HCT116 (cell line): ENCODE measurements at regions not wholly inside any gene's neighbourhood (a gene's known extent, or its start where the extent isn't known, plus 50 kb on each side); places are given as distances from the start of the nearest gene placed in this dataset.

Source experiments
- ATAC-seq: fragments of 200-7000 bp; cut with Tn5 transposase; 2 replicates; pipeline ENCODE4 v1.9.1; 2020; ENCODE audit warnings: mild to moderate bottlenecking, moderate library complexity
- BruUV-seq: library from RNA; stranded (reverse); fragments of 400-500 nt; replicated peaks from 2 replicates; lab custom pipeline; 2021; lab: Mats Ljungman, UMichigan
- CTCF ChIA-PET: fragments of 300-600 bp; sonication (Branson Sonifier 250); formaldehyde crosslinking; loops from one replicate; lab custom pipeline; 2021; ENCODE audit warnings: antibody characterized with exemption; lab: Charles Lee
- POLR2A ChIA-PET: fragments of 300-600, 350-600 bp; sonication (Branson Sonifier 250); formaldehyde crosslinking; loops from one replicate; lab custom pipeline; 2021; ENCODE audit warnings: antibody characterized with exemption; lab: Charles Lee
- RAD21 ChIA-PET, 2 experiments: fragments of 300-600 bp; sonication (Branson Sonifier 250); formaldehyde crosslinking; loops; one replicate each; lab custom pipeline; 2023; ENCODE audit warnings: low total read pairs in 2 of 2; ENCODE audit not compliant: uncharacterized antibody in 2 of 2, unreplicated experiment in 2 of 2, low non-redundant PET in 1 of 2; lab: Charles Lee
- DNase-seq: peaks from one replicate; pipeline ENCODE4 v3.0.0-alpha.2; 2010; ENCODE audit warnings: low read depth, low spot score
- H2AFZ ChIP-seq: fragments of 200-600 bp; shearing (Covaris generic), sonication (generic); 2 replicates; pipeline ENCODE4 v1.6.1; 2017; ENCODE audit warnings: low read depth, mixed run types, mixed read lengths, antibody characterized with exemption, low read length; ENCODE audit not compliant: poor library complexity, severe bottlenecking
- H3K27ac ChIP-seq: 2 replicates; pipeline ENCODE4 v1.5.1; 2012; ENCODE audit warnings: low read depth, low read length
- H3K27me3 ChIP-seq: fragments of 200-600 bp; sonication (generic); 2 replicates; pipeline ENCODE4 v1.6.1; 2016; ENCODE audit warnings: mixed run types, low read length, mixed read lengths; ENCODE audit not compliant: insufficient read depth
- H3K36me3 ChIP-seq, 2 experiments: fragments of 200-500 bp in 1 of 2; fragments of 200-600 bp in 1 of 2; sonication (Bioruptor generic) in 1 of 2; sonication (generic) in 1 of 2; 2 replicates each; pipeline versions ENCODE4 v1.5.1 to v1.6.1; 2014 to 2016; ENCODE audit warnings: low read length in 2 of 2, inconsistent platforms in 1 of 2, mixed read lengths in 1 of 2, mixed run types in 1 of 2; ENCODE audit not compliant: insufficient read depth in 2 of 2, control insufficient read depth in 1 of 2
- H3K4me1 ChIP-seq, 2 experiments: fragments of 200-600 bp in 1 of 2; sonication (generic) in 1 of 2; 2 replicates each; pipeline versions ENCODE4 v1.5.1 to v1.6.1; 2012 to 2017; ENCODE audit warnings: low read length in 2 of 2, inconsistent platforms in 1 of 2, mild to moderate bottlenecking in 1 of 2, mixed read lengths in 1 of 2, mixed run types in 1 of 2, moderate library complexity in 1 of 2; ENCODE audit not compliant: insufficient read depth in 2 of 2, control insufficient read depth in 1 of 2
- H3K4me2 ChIP-seq: fragments of 200-600 bp; sonication (generic); 2 replicates; pipeline ENCODE4 v1.6.1; 2017; ENCODE audit warnings: mixed run types, low read length, mixed read lengths
- H3K4me3 ChIP-seq, 2 experiments: fragments of 200-600 bp in 1 of 2; sonication (generic) in 1 of 2; replicated peaks in 1 of 2; 2 replicates each; pipeline ENCODE4 v1.5.1; 2011 to 2016; ENCODE audit warnings: low read length in 2 of 2, control low read depth in 1 of 2, low read depth in 1 of 2, mild to moderate bottlenecking in 1 of 2, mixed read lengths in 1 of 2, mixed run types in 1 of 2
- H3K79me2 ChIP-seq: fragments of 200-600 bp; sonication (generic); 2 replicates; pipeline ENCODE4 v1.6.1; 2017; ENCODE audit warnings: mild to moderate bottlenecking, mixed run types, low read length, moderate library complexity, mixed read lengths; ENCODE audit not compliant: insufficient read depth
- H3K9ac ChIP-seq: fragments of 200-600 bp; sonication (generic); 2 replicates; pipeline ENCODE4 v1.6.1; 2016; ENCODE audit warnings: low read length, mixed read lengths
- H3K9me2 ChIP-seq: fragments of 200-600 bp; sonication (generic), shearing (Covaris generic); 2 replicates; pipeline ENCODE4 v1.6.1; 2017; ENCODE audit warnings: mixed run types, mild to moderate bottlenecking, moderate library complexity; ENCODE audit not compliant: insufficient read depth
- H3K9me3 ChIP-seq, 2 experiments: fragments of 200-500 bp in 1 of 2; fragments of 200-600 bp in 1 of 2; sonication (Bioruptor generic) in 1 of 2; sonication (generic) in 1 of 2; 2 replicates each; pipeline ENCODE4 v1.6.1; 2014 to 2017; ENCODE audit warnings: low read length in 2 of 2, mixed read lengths in 2 of 2, inconsistent platforms in 1 of 2, low read depth in 1 of 2, mild to moderate bottlenecking in 1 of 2, mixed run types in 1 of 2, moderate library complexity in 1 of 2; ENCODE audit not compliant: control insufficient read depth in 1 of 2, insufficient read depth in 1 of 2
- H4K20me1 ChIP-seq: fragments of 200-600 bp; sonication (generic), shearing (Covaris generic); 2 replicates; pipeline ENCODE4 v1.6.1; 2017; ENCODE audit warnings: mixed run types, mild to moderate bottlenecking, moderate library complexity; ENCODE audit not compliant: insufficient read depth
- CBX3 ChIP-seq: IDR thresholded peaks from 2 replicates; pipeline ENCODE4 v1.6.1; 2012; ENCODE audit warnings: low read depth
- CEBPB ChIP-seq: IDR thresholded peaks from 2 replicates; pipeline ENCODE4 v1.6.1; 2012; ENCODE audit warnings: low read depth
- EGR1 ChIP-seq: IDR thresholded peaks from 2 replicates; pipeline ENCODE4 v1.6.1; 2012; ENCODE audit warnings: low read depth
- EZH2 ChIP-seq: fragments of 200-600 bp; sonication (generic); IDR thresholded peaks from 2 replicates; pipeline ENCODE4 v1.6.1; 2017; ENCODE audit warnings: antibody characterized with exemption, mixed run types
- EZH2phosphoT487 ChIP-seq: fragments of 200-600 bp; IDR thresholded peaks from 2 replicates; pipeline ENCODE4 v1.6.1; 2018; ENCODE audit warnings: antibody characterized with exemption, borderline replicate concordance
- FOSL1 ChIP-seq: IDR thresholded peaks from 2 replicates; pipeline ENCODE4 v1.6.1; 2012; ENCODE audit warnings: low read depth
- JUND ChIP-seq: IDR thresholded peaks from 2 replicates; pipeline ENCODE4 v1.6.1; 2012
- MAX ChIP-seq: IDR thresholded peaks from 2 replicates; pipeline ENCODE4 v1.6.1; 2012
- POLR2A ChIP-seq: IDR thresholded peaks from 2 replicates; pipeline ENCODE4 v1.7.0; 2011; ENCODE audit warnings: borderline replicate concordance; ENCODE audit not compliant: insufficient read depth, insufficient read length; ENCODE audit errors: extremely low read depth
- RAD21 ChIP-seq: IDR thresholded peaks from 2 replicates; pipeline ENCODE4 v1.6.1; 2012; ENCODE audit warnings: low read depth, mild to moderate bottlenecking
- SIN3A ChIP-seq: IDR thresholded peaks from 2 replicates; pipeline ENCODE4 v1.6.1; 2012; ENCODE audit warnings: low read depth
- SRF ChIP-seq: IDR thresholded peaks from 2 replicates; pipeline ENCODE4 v1.6.1; 2012; ENCODE audit warnings: low read depth
- YY1 ChIP-seq: IDR thresholded peaks from 2 replicates; pipeline ENCODE4 v1.6.1; 2011; ENCODE audit warnings: low read length, low read depth, moderate library complexity, mild to moderate bottlenecking; ENCODE audit not compliant: insufficient replicate concordance; ENCODE audit errors: extremely low read depth
- ZFX ChIP-seq: fragments of 450-650 bp; IDR thresholded peaks from 2 replicates; pipeline ENCODE4 v1.6.1; 2017
- ZNF274 ChIP-seq: fragments of 200-500 bp; sonication (Bioruptor generic); IDR thresholded peaks from 2 replicates; pipeline ENCODE4 v1.6.1; 2014; ENCODE audit warnings: mild to moderate bottlenecking, low read depth, low read length, inconsistent platforms
- intact Hi-C: fragments of 100-400 bp; cut with micrococcal nuclease; formaldehyde crosslinking; loops from 2 replicates; pipeline ENCODE4 v1.10.0; 2022
- TF ChIP-seq, protein P1 (sequence below): IDR thresholded peaks from 2 replicates; pipeline ENCODE4 v1.6.1; 2011; ENCODE audit warnings: mild to moderate bottlenecking, low read length, moderate library complexity; ENCODE audit not compliant: insufficient replicate concordance; ENCODE audit errors: extremely low read depth
- TF ChIP-seq, protein P2 (sequence below), 3 experiments: fragments of 200-600 bp in 1 of 3; sonication (generic) in 1 of 3; IDR thresholded peaks in 2 of 3; conservative IDR thresholded peaks in 1 of 3; 2 replicates each; pipeline ENCODE4 v1.5.1; 2012 to 2017; ENCODE audit warnings: low read depth in 2 of 3, low read length in 2 of 3, antibody characterized with exemption in 1 of 3, borderline replicate concordance in 1 of 3, control low read depth in 1 of 3, mild to moderate bottlenecking in 1 of 3, mixed read lengths in 1 of 3, mixed run types in 1 of 3, moderate library complexity in 1 of 3; ENCODE audit not compliant: insufficient read depth in 1 of 3
- TF ChIP-seq, protein P3 (sequence below): IDR thresholded peaks from 2 replicates; pipeline ENCODE4 v1.6.1; 2012; ENCODE audit warnings: low read depth

DNA sequence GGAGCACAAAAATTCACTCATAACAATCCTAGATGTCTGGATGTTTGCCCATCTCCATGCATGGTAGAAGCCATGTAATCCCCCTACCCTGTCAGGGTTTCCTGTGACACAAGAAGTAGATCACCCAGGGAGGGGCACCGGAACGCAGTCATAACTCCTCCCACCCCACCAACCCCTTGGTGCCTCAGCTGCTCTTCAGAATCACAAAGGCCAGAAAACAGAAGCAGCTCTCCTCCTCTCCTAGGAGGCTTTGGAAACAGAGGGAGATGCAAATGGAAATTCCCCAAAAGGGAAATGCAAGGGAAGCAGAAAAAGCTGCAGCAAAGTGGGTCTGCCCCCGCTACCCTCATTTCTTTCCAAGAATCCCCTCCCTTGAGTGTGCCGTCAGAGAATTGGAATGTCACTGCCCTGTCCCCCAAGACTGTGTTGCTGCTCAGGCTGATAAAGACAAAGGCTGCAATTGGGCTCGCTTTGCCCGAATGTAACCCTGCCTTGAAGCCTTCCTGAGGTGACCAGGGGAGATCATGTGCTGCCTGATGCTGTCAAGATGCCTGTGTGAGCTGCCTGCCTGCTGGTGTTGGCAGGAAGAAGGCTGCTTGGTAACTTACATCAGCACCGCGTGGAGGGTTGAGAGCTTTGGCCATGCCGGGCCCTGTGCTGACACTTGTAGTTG is 65.5 kb upstream of the ABCA1 start:
- Histone ChIP-seq H3K9ac (no peak overlapping the region), H3K4me3 (no peak overlapping the region), H3K4me1 (peaks cover 13 to 23% of the 10 kb centered on the region in 2 experiments), H4K20me1 (no peaks in the 10 kb centered on the region), H2AFZ (no peak overlapping the region), H3K27ac (no peak overlapping the region), H3K4me2 (no peak overlapping the region), H3K36me3 (no peaks in the 10 kb centered on the region), H3K9me3 (no peaks in the 10 kb centered on the region), H3K79me2 (no peaks in the 10 kb centered on the region), H3K9me2 (no peaks in the 10 kb centered on the region), H3K27me3 (no peaks in the 10 kb centered on the region)
- ChIA-PET RAD21 (no interaction called here), POLR2A (no interaction called here), CTCF (no interaction called here)
- BruUV-seq = no TSS peak
- TF ChIP-seq EGR1 (no peak), ZFX (no peak), FOSL1 (no peak), CBX3 (no peak), JUND (no peak), MAX (no peak), EZH2 (no peak), EZH2phosphoT487 (no peak), YY1 (no peak), CEBPB (no peak), ZNF274 (no peak), RAD21 (no peak), POLR2A (no peak), SIN3A (no peak), SRF (no peak)
- TF ChIP-seq, protein P1, sequence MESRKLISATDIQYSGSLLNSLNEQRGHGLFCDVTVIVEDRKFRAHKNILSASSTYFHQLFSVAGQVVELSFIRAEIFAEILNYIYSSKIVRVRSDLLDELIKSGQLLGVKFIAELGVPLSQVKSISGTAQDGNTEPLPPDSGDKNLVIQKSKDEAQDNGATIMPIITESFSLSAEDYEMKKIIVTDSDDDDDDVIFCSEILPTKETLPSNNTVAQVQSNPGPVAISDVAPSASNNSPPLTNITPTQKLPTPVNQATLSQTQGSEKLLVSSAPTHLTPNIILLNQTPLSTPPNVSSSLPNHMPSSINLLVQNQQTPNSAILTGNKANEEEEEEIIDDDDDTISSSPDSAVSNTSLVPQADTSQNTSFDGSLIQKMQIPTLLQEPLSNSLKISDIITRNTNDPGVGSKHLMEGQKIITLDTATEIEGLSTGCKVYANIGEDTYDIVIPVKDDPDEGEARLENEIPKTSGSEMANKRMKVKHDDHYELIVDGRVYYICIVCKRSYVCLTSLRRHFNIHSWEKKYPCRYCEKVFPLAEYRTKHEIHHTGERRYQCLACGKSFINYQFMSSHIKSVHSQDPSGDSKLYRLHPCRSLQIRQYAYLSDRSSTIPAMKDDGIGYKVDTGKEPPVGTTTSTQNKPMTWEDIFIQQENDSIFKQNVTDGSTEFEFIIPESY = no peak
- TF ChIP-seq, protein P2, sequence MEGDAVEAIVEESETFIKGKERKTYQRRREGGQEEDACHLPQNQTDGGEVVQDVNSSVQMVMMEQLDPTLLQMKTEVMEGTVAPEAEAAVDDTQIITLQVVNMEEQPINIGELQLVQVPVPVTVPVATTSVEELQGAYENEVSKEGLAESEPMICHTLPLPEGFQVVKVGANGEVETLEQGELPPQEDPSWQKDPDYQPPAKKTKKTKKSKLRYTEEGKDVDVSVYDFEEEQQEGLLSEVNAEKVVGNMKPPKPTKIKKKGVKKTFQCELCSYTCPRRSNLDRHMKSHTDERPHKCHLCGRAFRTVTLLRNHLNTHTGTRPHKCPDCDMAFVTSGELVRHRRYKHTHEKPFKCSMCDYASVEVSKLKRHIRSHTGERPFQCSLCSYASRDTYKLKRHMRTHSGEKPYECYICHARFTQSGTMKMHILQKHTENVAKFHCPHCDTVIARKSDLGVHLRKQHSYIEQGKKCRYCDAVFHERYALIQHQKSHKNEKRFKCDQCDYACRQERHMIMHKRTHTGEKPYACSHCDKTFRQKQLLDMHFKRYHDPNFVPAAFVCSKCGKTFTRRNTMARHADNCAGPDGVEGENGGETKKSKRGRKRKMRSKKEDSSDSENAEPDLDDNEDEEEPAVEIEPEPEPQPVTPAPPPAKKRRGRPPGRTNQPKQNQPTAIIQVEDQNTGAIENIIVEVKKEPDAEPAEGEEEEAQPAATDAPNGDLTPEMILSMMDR (IDR thresholded peaks at IDR 0.05 in 2 of 3, conservative IDR thresholded peaks at IDR 0.05 in 1 of 3; ENCODE audit: borderline replicate concordance in 1 of 3, insufficient read depth in 1 of 3, low read depth in 2 of 3, low read length in 2 of 3) = no peak
- TF ChIP-seq, protein P3, sequence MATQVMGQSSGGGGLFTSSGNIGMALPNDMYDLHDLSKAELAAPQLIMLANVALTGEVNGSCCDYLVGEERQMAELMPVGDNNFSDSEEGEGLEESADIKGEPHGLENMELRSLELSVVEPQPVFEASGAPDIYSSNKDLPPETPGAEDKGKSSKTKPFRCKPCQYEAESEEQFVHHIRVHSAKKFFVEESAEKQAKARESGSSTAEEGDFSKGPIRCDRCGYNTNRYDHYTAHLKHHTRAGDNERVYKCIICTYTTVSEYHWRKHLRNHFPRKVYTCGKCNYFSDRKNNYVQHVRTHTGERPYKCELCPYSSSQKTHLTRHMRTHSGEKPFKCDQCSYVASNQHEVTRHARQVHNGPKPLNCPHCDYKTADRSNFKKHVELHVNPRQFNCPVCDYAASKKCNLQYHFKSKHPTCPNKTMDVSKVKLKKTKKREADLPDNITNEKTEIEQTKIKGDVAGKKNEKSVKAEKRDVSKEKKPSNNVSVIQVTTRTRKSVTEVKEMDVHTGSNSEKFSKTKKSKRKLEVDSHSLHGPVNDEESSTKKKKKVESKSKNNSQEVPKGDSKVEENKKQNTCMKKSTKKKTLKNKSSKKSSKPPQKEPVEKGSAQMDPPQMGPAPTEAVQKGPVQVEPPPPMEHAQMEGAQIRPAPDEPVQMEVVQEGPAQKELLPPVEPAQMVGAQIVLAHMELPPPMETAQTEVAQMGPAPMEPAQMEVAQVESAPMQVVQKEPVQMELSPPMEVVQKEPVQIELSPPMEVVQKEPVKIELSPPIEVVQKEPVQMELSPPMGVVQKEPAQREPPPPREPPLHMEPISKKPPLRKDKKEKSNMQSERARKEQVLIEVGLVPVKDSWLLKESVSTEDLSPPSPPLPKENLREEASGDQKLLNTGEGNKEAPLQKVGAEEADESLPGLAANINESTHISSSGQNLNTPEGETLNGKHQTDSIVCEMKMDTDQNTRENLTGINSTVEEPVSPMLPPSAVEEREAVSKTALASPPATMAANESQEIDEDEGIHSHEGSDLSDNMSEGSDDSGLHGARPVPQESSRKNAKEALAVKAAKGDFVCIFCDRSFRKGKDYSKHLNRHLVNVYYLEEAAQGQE = no peak
- ATAC-seq = no peak
- intact Hi-C loops = no loop called here
- DNase-seq = no peak
